HG03196 (cell line): ENCODE measurements at regions not wholly inside any gene's neighbourhood (a gene's known extent, or its start where the extent isn't known, plus 50 kb on each side); places are given as distances from the start of the nearest gene placed in this dataset.

Experiments used
- ATAC-seq: cut with Tn5 transposase; IDR thresholded peaks from one replicate; pipeline ENCODE4 v1.9.1; 2021; ENCODE audit not compliant: unreplicated experiment

DNA sequence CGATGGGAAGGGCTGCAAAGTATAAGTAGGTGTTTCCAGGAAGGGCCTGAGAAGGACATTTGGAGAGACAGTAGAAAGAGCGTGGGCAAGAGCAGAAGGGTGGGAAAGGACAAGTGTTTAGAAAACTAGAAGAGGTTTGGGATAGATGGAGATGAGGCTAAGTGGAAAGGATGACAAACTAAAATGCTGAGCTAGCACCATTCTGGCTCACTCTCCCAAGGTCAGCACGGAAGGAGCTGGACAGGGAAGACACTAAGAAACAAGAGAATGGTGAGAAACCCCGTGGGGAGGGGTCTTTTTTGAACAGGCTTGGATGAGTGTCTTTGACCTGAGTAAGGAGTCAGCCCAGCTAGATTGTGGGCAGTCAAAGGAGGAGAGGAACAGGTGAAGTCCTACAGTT lies 286.0 kb downstream of the CDK5RAP2 start:
- no peak for ATAC-seq

DNA sequence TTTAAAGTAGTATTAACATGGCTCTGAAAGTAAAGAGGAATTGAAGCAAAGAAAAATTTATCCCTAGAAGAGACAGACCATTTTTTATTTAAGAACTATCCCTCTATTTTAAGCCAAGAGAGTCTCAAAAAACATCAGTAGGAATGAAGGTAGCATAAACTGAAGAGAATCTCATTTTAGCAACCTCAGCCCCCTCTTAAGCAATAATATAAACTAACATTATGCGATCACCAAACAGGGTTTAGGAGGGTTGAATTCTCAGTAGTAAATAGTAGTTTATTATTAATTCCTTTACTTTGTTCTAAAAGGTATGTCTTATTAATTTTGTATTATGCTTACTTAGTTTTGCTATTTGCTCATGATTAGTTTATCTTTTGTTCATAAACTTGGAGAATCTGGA lies 287.4 kb downstream of the CDK5RAP2 start:
- no peak for ATAC-seq

DNA sequence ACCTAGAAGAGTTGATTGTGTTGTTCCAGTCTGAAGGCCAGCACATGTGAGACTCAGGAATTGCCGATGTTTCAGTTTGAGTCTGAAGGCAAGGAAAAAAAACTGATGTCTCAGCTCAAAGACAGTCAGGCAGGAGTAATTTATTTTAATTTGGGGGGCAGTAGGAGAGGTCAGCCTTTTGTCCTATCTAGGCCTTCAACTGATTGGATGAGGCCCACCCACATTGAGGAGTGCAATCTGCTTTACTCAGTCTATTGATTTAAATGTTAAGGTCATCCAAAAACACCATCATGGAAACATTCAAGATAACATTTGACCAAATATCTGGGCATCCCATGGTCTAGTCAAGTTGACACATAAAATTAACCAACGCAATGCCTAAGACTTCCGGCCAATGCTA lies 288.9 kb downstream of the CDK5RAP2 start:
- ATAC-seq: no peak

DNA sequence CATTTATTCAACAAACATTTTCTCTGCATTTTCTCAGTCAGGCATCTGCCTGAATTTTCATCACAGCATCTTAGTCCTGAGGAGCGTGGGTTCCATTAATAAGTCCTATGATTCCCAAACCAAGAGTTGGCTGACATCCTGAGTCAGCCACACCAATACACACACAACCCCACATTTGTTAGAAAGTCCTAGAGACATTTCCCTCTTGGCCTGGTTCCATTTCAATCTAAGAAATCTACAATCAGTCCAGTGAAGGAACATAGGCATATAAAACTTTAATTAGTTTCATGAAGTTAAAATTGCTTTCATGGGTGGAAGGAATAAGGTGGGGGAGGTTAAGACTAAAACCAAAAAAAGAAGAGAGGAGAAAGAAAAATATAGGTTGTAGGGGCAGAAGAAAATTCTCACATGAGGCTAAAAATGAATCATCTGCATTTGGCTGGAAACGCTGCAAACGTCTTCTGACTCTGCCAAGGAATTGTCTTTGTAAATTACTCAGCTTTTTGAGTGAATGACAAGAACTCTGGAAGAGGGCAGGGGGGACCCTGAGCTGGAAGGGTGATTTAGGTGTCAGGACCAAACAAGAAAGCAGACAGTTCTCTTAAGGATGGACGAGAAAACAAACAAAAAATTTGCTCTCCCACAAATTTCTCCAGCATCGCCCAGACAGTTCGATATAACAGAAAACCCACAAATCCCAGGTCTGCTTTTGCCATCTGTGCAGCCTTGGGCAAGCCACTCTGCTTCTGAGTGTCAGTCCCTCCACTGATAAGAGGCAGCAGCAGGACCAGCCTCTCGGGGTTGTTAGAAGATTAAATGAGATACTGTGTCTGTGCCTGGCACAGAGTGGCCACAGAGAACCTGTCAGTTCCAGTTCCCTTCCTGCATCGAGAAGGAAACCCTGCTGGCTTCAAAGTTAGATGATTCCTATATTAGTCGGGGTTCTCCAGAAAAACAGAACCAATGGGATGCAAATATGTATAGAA lies 289.7 kb downstream of the CDK5RAP2 start:
- ATAC-seq: no peak

DNA sequence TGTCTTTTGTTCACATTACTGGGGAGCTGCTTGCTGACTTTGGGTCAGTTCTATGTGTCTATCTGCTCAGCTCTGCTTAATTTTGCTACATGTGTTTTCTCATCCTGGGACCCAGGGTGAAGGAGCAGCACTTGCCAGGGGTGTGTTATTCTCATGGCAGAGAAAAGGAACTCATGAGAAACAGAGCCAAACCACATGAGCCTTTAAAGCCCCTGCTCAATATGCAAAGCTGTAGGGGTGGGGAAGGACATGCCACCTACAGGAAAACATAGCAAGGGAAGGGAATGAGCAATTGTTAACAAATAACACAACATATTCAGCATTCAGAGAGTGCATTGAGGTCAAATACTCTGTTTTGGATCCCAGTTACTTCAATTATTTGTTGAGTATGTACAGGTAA lies 290.9 kb downstream of the CDK5RAP2 start:
- ATAC-seq: no peak

DNA sequence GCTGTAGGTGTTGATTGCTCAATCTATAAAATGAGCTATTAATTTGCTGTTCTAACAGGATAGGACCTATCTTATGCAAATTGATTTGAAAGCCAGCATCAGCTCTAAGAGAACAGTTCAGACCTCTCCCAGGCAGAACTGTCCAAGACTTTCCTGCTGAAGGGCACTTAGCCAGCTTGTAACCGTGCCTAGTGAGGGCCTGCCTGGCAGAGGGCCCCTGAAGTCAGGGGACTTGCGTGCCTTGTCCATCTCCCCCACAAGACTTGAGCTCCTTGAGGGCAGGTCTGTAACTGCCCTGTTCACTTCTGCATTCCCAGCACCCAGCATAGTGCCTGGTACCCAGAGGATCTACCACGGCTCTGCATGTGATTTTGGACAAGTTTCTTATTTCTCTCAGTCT lies 293.4 kb downstream of the CDK5RAP2 start:
- no peak for ATAC-seq

DNA sequence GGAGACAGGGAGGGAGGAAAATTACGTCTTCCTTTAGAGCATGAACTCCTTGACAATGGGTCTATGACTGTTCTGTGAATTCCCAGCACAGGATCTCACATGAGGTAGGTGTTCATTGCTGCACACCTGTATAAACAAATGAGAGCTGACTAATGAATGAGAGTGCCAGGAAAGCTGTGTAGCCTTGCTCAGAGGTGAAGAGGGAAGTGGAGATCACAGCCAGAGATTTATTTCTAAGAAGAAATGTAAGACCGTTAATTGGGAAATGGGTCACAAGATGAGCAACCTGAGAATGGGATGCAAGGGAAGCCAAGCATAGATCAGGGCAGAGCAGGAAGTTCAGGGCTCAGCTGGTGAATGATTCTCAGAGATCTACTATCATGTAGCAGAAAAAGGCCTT lies 295.1 kb downstream of the CDK5RAP2 start:
- ATAC-seq: no peak

DNA sequence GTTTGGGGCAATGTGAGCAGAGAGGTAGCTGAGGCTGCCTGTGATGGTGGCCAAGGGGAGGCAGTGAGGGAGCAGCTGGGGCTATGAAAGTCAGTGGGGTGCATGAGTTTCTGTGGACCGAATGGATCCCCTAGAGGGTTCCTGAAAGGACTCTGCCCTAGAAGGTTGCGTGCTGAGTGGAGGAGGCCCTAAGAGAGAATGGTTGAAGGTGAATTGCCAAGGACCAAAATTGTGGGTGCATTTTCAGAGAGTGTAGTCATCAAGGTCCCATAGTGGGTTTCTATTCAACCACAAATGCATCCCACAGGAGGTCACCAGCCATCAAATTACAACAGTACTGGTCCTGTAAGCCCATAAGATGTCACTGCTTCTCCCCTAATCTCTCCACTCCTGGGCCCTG lies 298.3 kb downstream of the CDK5RAP2 start:
- no peak for ATAC-seq

DNA sequence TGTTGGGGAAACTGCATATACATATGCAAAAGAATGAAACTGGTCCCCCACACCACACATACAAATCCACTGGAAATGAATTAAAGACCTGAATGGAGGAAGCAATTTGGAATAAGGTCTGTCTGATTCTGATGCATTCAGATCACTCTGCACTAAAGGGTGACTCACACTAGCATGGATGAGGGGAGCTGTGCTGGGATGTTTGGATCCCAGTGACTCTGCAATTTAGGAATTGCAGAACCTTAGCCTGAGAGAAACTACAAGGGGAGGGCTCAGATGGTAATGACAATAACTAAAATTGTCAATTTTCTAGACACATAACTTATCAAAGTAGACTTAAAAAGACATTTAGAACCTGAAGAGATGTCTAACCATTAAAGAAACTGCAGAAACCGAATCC lies 312.0 kb downstream of the CDK5RAP2 start:
- no peak for ATAC-seq

DNA sequence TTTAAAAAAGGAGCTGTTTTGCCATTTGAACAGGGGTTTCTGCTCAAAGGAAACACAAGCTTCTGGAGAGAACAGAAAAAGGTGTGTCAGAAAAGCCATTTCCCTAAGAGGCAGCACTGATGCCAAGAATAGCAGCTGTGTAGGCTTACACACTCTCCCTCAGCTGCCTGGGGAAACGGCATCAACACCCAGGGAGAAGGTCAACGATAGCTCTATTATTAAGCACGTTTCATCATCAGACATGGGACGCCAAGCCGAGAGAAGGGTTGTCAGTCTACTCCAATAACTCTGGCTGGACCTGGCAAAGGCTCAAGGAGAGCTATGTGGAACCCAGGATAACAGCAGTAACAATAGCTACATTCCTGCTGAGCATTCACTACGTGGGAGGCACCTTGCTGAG lies 314.2 kb downstream of the CDK5RAP2 start:
- no peak for ATAC-seq

DNA sequence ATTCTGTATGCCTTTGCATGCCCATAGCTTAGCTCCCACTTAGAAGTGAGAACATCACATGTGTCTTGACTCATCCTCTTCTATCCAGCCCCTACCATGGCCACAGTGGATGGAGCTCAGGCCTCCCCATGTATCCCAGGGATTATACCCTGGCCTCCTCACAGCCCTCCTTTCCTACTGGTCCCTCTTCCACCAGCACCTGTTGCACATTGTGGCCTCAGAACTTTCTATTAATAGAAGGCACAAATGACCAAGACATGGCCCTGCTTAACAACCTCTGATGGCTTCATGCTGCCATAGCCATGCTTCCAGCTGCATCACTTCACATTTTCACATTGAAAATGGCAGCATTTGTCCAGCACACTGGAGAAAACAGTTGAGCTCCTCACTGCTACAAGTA lies 315.4 kb downstream of the CDK5RAP2 start:
- no peak for ATAC-seq

DNA sequence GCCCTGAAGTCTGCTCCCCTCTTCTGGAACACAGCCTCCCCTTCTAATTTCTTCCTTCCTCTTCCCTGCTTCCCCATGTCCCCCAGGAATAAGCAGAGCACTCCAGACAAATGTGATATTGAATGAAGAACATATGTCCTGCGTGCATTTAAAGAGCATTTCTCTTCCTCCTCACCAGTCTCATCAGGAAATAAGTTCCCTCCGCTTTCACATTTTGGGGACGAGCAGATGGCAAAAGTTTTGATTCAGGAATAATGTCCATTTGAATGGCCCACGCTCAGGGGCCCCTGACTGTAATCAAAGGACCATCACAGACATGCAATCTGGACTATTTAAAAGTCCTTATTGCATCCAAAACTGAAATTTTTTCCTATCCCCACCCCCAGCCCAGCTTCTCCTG lies 316.1 kb downstream of the CDK5RAP2 start:
- ATAC-seq: no peak

DNA sequence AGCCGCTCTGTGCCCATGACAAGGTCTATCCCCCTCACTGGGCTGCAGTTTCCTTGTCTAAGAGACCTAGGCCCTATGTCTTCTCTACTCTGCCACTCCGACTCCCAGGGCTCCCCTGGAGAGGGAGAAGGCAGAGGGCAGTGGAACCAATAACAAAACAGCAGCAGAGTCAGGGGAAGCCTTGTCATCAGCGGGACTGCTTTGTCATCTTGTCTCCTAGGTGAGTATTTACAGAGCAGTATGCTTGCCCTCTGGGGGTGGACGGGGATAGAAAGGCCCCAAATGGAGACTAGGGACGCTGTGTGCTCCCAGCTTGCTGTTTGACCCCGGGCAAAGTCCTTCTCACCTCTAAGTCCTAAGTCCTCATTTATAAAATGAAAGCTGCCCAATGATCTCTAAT lies 318.5 kb downstream of the CDK5RAP2 start:
- no peak for ATAC-seq

DNA sequence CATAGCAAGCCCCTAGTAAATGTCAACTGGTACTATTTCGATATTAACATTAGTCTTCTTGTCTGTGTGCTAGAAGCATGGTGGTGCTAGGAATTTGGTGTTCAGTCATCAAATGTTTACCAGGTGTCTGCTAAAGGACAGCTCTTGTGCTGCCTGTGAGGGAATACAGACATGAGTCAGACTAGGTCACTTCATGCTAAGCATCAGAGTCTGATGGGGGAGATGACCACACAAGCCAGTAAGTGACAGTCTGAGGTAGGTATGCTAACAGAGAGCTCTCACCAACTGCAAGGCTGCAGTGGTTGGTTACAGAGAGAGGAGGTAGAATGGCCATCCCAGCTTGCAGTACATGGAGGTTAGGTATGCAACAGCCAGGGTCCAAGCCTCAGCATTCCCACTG lies 320.9 kb downstream of the CDK5RAP2 start:
- ATAC-seq: no peak

DNA sequence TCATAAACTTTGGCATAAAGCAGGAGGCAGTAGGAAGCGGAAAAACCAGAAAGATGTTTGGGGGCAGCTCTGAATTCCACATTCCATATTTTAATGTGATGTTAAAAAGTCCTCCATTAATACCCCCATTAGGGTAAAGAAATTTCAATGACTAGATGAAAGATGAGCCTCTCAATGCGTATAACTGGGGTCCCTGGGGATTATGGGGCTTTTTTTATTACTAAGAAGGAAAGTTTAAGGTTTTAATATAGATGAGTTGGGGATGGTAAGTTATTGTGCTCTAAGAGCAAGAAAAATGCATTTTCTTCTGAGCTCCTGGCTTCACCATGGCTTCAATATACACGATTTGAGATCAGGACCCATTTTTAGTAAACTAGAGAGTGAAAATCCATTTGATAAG lies 321.9 kb downstream of the CDK5RAP2 start:
- ATAC-seq: no peak

DNA sequence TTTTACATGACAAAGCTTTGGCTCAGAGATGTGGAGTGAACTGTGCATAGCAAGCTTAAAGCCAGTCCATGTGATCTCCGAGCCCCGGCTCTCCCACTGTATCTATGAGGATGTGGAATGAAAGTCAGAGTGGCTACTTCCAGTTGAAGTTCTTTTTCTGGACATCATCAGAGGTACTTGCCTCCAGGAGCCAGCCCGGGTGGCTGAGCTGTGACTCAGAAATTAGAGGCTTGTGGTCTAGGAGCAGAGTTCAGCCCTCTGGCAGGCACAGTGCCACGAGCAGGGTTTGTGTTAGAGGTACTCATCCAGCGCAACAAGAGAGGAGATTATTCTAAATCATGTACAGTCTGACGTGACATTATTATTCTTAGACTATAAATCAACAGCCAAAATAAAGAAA lies 322.5 kb downstream of the CDK5RAP2 start:
- ATAC-seq: no peak

DNA sequence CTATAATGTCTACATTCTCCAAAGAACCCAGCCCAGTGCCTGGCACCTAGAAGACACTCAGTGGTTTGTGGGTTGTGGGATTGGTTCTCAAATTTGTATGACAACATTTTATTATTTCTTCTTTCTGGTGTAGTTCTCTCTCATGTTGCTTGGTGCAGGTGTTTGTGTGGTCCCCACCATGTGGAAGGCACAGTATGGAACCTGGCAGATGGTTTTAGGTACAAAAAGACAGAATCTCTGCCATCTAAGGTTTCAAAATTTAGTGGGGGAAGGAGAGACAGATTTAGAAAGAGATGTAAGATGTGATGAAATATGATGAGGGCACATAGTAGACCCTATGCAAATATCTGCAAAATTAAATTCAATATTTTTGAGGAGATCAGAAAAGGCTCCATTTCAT lies 323.8 kb downstream of the CDK5RAP2 start:
- no peak for ATAC-seq

DNA sequence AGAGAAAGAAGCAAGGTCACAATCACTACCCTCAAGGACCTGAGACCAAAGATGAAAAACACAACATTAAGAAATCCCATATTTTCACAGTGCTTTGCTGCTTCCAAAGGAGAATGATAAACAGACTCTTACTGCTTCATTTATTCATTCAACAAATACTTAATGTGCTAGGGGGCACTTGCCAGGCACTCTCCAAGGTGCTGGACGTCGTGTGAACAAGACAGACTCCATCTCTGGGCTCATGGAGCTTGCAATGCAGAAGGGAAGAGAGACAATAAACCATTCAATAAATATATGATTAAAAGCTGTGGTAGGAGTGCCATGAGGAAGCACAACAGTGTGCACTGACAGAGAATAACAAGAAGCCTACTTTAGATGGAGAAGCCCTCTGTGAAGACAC lies 327.7 kb downstream of the CDK5RAP2 start:
- ATAC-seq: no peak

DNA sequence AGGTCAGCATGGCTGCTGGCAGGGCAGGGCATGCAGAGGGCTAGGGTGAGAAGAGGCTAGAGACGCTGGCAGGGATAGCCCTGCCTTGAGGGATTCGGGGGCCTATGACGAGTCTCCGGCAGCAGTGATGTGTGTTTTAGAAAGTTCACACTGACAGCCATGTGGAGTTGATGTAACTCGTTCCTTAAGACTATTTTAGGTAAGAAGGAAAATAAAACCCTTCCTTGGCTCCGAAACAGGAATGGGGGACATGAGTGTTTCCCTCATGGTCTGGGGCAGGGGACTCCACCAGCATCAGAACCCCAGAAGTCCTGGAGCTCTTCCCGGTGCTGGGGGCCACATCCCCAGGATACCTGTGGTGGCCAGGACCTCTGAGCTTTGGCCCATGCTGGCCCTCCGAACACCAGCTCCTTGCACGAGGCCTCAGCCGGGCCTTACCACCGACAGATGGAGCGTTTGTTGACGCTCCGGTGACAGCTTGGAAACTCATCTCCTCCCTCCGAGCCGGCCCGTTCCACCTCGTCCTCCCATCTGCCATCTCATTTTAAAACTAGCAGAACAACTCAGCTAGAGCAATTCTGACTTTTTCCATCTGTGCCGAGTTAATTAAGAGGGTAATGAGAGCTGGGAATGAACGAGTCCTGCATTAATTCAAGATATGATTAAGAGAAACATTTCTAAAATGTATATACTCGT lies 337.7 kb downstream of the CDK5RAP2 start:
- ATAC-seq: no peak

DNA sequence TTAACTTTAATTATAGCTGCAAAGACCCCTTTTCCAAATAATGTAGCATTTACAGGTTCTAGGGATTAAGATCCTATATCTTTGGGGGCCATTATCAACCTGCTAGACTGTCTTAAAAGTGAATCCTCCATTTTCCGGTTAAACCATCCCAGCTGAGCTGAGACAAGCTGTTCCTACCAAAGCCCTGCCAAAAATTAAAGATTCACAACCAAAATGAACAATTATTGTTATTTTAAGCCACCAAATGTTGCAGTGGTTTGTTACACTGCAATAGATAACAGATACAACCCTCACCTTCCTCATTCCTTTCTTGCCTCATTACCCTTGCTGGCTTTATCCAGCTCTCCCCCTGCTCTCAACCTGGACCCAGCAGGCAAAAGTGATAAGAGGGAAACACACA lies 343.4 kb downstream of the CDK5RAP2 start:
- ATAC-seq: no peak

DNA sequence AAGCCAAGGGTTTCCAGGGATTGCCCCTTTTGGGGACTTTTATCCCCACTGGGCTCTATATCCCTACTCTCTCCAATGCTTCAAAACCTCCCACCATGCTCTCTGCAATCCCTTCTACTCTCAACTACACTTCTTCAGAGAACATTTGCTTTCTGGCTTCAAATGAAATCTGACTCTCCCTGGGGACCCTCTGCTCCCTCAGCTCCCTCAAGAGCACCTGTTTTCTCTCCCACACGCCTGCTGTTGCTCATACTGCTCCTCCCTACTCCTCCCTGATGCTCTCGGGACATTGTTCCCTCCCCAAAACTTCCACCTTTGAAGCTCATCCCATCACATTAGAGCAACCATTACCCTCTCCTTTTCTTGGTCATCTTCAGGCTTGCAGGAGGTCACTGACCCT lies 344.9 kb downstream of the CDK5RAP2 start:
- no peak for ATAC-seq

DNA sequence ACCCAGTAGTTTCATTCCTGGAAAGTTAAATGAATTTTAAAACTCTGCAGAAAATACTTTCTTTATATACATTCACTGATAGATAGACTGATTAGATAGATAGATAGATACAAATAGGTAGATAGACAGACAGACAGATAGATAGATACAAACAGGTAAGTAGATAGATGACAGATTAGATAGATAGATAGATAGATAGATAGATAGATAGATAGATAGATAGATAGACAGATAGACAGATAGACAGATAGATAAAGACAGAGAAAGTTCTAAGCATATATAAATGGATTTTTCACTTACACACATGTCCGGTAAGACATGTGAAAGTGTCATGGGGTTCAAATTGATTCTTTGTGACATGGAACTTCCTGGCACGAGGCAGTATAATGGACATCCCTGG lies 349.7 kb downstream of the CDK5RAP2 start:
- no peak for ATAC-seq
